GM12864 (cell line): ENCODE measurements at regions not wholly inside any gene's neighbourhood (a gene's known extent, or its start where the extent isn't known, plus 50 kb on each side); places are given as distances from the start of the nearest gene placed in this dataset.
"Not testable (repeated sequence)": the region's sequence is repeated elsewhere in the genome, so short reads cannot be mapped to it uniquely, and the experiment has no call there.

Experiments
- DNase-seq: peaks from one replicate; pipeline ENCODE4 v3.0.0-alpha.2; 2011; ENCODE audit warnings: low read depth
- H3K4me3 ChIP-seq: 2 replicates; pipeline ENCODE4 v1.5.1; 2011; ENCODE audit warnings: mild to moderate bottlenecking, low read depth, low read length, control low read depth
- CTCF ChIP-seq: IDR thresholded peaks from 2 replicates; pipeline ENCODE4 v1.5.1; 2011; ENCODE audit warnings: low read depth, mild to moderate bottlenecking, moderate library complexity, low read length, control low read depth, inconsistent platforms; ENCODE audit errors: missing control alignments

DNA sequence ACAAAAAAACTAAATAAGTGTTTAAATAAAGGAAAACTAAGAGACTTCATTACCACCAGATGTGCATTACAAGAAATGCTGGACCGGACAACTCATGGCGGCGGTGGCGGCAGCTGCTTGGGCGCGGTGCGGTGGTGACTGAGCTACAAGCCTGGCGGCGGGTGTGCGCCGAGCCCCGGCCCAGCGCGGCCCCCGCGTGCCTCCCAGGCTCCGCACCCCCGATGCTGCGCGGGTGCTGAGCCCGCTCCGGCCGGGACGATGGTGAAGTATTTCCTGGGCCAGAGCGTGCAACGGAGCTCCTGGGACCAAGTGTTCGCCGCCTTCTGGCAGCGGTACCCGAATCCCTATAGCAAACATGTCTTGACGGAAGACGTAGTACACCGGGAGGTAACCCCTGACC is 52.2 kb upstream of the RCOR3 start:
- DNase-seq = no peak
- no peak overlapping the region for H3K4me3 ChIP-seq
- no peak for TF ChIP-seq CTCF

DNA sequence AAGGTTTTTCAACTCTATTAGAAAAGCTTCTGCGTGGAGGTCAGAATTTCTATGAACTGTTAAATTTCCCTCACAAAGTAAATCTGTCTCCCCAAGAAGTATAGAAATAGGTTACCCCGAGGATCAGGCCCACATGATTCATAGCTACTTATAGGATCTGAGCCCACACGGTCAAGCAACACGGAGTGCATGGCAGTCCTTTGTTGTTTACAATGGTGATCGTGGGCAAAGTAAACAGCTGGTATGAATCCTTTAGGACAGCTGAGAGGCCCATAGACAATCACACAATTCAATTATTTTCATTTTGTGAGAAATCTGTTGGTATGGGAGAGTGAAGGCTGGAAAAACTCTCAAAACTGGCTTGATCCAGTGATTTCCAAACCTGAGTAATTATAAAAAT is 58.9 kb upstream of the RCOR3 start:
- H3K4me3 ChIP-seq = no peak overlapping the region
- no peak for TF ChIP-seq CTCF
- DNase-seq = no peak

GRCh38 chr1:211198880-211199279 is 60.3 kb upstream of the RCOR3 start:
- DNase-seq = no peak
- no peak overlapping the region for H3K4me3 ChIP-seq
- no peak for TF ChIP-seq CTCF

GRCh38 chr1:211198111-211198510 is 61.1 kb upstream of the RCOR3 start:
- no peak for DNase-seq
- no peak overlapping the region for H3K4me3 ChIP-seq
- no peak for TF ChIP-seq CTCF

- no peak overlapping the region for H3K4me3 ChIP-seq
- DNase-seq = no peak
- no peak for TF ChIP-seq CTCF
These were observed 62.3 kb upstream of the RCOR3 start for GRCh38 chr1:211196880-211197279.

DNA sequence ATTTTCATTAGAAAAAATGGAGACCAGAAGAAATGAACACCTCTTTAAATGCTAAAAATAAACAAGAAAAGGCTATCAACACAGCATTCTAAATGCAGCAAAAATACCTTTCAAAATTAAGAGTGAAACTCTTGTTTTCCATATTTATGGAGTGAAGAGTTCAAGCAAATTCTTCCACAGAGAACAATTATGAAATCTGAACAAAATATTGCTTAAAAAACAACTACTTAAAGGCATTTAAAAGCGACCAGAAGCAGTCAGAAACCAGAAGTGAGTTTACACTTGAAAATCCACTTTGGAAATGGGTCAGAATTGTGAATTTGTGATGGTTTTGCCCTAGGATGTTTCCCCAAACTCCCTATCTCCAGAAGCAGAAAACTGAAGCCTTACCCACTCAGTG is 60.9 kb upstream of the KCNH1 start:
- H3K4me3 ChIP-seq = no peak overlapping the region
- TF ChIP-seq CTCF = no peak
- no peak for DNase-seq

DNA sequence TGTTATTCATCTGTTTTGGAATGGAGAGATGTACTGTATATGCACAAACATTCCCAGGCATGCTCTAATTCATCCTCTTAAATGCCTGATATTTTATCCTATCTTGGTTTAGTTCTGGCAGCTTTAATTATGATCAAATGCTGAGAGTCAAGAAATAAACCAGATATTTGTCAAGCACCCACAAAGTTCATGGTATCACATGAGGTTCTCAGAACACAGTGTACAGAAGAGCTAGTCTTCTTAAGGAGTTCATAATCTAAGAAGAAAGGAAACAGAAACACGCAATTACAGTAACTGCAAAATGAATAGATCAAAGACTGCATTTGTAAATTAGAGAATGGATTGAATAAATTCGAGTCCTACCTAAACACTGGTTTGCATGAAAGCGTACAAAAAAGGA is 58.3 kb upstream of the KCNH1 start:
- H3K4me3 ChIP-seq = no peak overlapping the region
- no peak for DNase-seq
- no peak for TF ChIP-seq CTCF

GRCh38 chr1:211188721-211189120 is 54.8 kb upstream of the KCNH1 start:
- DNase-seq = peak; percentile 13
- H3K4me3 ChIP-seq = not testable (repeated sequence)
